ENCODE measurements at regions not wholly inside any gene's neighbourhood (a gene's known extent, or its start where the extent isn't known, plus 50 kb on each side); places are given as distances from the start of the nearest gene placed in this dataset.

- TF ChIP-seq POLR2AphosphoS5 (IDR thresholded peaks at IDR 0.05; ENCODE audit: low read depth, low read length) (no peak), TAF1 (IDR thresholded peaks at IDR 0.05; ENCODE audit: borderline replicate concordance, insufficient read depth, low read length) (no peak), REST (IDR thresholded peaks at IDR 0.05; ENCODE audit: insufficient read depth in 1 of 2, low read depth in 2 of 2, low read length in 2 of 2) (no peak), FOXP2 (optimal IDR thresholded peaks at IDR 0.05; ENCODE audit: borderline replicate concordance, extremely low read depth, extremely low read length, insufficient read depth) (no peak), SIN3A (IDR thresholded peaks at IDR 0.05; ENCODE audit: borderline replicate concordance, insufficient read depth, low read length) (no peak)
These were observed 279.5 kb upstream of the ADAMTS16 start for GRCh38 chr5:4860631-4861030.

Measured in PFSK-1 (cell line).